ENCODE measurements at regions not wholly inside any gene's neighbourhood (a gene's known extent, or its start where the extent isn't known, plus 50 kb on each side); places are given as distances from the start of the nearest gene placed in this dataset.

- TF ChIP-seq CTCF (IDR thresholded peaks at IDR 0.05) (no peak), POLR2A (IDR thresholded peaks at IDR 0.05) (no peak), EP300 (IDR thresholded peaks at IDR 0.05) (no peak)
These were observed 379.0 kb upstream of the CNTNAP2 start for GRCh38 chr7:145737617-145738016.
